HEK293 (cell line): ENCODE measurements at regions not wholly inside any gene's neighbourhood (a gene's known extent, or its start where the extent isn't known, plus 50 kb on each side); places are given as distances from the start of the nearest gene placed in this dataset.

Source experiments
- CTCF ChIA-PET: fragments of 350-600 bp; formaldehyde crosslinking; extraction: SDS; loops from one replicate; lab custom pipeline; 2021; ENCODE audit warnings: antibody characterized with exemption; lab: Yijun Ruan, JAX
- POLR2A ChIA-PET: fragments of 300-600 bp; formaldehyde crosslinking; extraction: SDS; loops from one replicate; lab custom pipeline; 2020; ENCODE audit warnings: antibody characterized with exemption, inconsistent platforms; lab: Yijun Ruan, JAX
- H3K27ac ChIP-seq: fragments of 200-500 bp; sonication (Bioruptor generic); 2 replicates; pipeline ENCODE4 v1.5.1; 2014; ENCODE audit warnings: low read depth, low read length, control low read depth, inconsistent platforms; ENCODE audit errors: extremely low read depth
- H3K36me3 ChIP-seq, 2 experiments: fragments of 200-500 bp in 1 of 2; sonication (Bioruptor generic) in 1 of 2; 1 replicate in 1 of 2; 2 replicates in 1 of 2; pipeline ENCODE4 v1.5.1; 2014 to 2017; ENCODE audit warnings: inconsistent platforms in 2 of 2, low read length in 2 of 2; ENCODE audit not compliant: control insufficient read depth in 2 of 2, insufficient read depth in 1 of 2
- H3K4me1 ChIP-seq: fragments of 200-500 bp; sonication (Bioruptor generic); 2 replicates; pipeline ENCODE4 v1.5.1; 2014; ENCODE audit warnings: mild to moderate bottlenecking, low read length, inconsistent platforms; ENCODE audit not compliant: control insufficient read depth, insufficient read depth
- H3K4me3 ChIP-seq: 2 replicates; pipeline ENCODE4 v1.5.1; 2011; ENCODE audit warnings: low read depth, mild to moderate bottlenecking, control low read depth, low read length, moderate library complexity
- H3K9me3 ChIP-seq: fragments of 200-500 bp; sonication (Bioruptor generic); 2 replicates; pipeline ENCODE4 v1.5.1; 2014; ENCODE audit warnings: low read depth, low read length, inconsistent platforms; ENCODE audit not compliant: control insufficient read depth, insufficient read depth
- GLI4 ChIP-seq: fragments of 450-650 bp; formaldehyde crosslinking; IDR thresholded peaks from 2 replicates; pipeline ENCODE4 v1.5.1; 2016; ENCODE audit warnings: missing biosample characterization, missing genetic modification characterization
- KLF10 ChIP-seq: fragments of 450-650 bp; IDR thresholded peaks from 2 replicates; pipeline ENCODE4 v1.5.1; 2018; ENCODE audit warnings: missing biosample characterization, mild to moderate bottlenecking, missing genetic modification characterization
- ZFP69B ChIP-seq: fragments of 450-650 bp; formaldehyde crosslinking; IDR thresholded peaks from 2 replicates; pipeline ENCODE4 v1.5.1; 2016; ENCODE audit warnings: missing biosample characterization, missing genetic modification characterization
- ZNF121 ChIP-seq: fragments of 450-650 bp; formaldehyde crosslinking; IDR thresholded peaks from 2 replicates; pipeline ENCODE4 v1.5.1; 2016; ENCODE audit warnings: missing biosample characterization, missing genetic modification characterization
- ZNF23 ChIP-seq: fragments of 450-650 bp; formaldehyde crosslinking; IDR thresholded peaks from 2 replicates; pipeline ENCODE4 v1.5.1; 2016; ENCODE audit warnings: missing biosample characterization, missing genetic modification characterization, borderline replicate concordance
- ZNF292 ChIP-seq: fragments of 450-650 bp; formaldehyde crosslinking; IDR thresholded peaks from 2 replicates; pipeline ENCODE4 v1.5.1; 2016; ENCODE audit warnings: low read depth, missing biosample characterization, missing genetic modification characterization, borderline replicate concordance
- ZNF335 ChIP-seq: fragments of 450-650 bp; formaldehyde crosslinking; conservative IDR thresholded peaks from 2 replicates; pipeline ENCODE4 v1.5.1; 2016; ENCODE audit warnings: missing biosample characterization, missing genetic modification characterization
- ZNF48 ChIP-seq: fragments of 450-650 bp; formaldehyde crosslinking; IDR thresholded peaks from 2 replicates; pipeline ENCODE4 v1.5.1; 2016; ENCODE audit warnings: missing biosample characterization, missing genetic modification characterization
- ZNF555 ChIP-seq: fragments of 450-650 bp; formaldehyde crosslinking; conservative IDR thresholded peaks from 2 replicates; pipeline ENCODE4 v1.5.1; 2017; ENCODE audit warnings: missing biosample characterization, mild to moderate bottlenecking, missing genetic modification characterization, inconsistent platforms
- ZNF776 ChIP-seq: fragments of 450-650 bp; formaldehyde crosslinking; IDR thresholded peaks from 2 replicates; pipeline ENCODE4 v1.5.0; 2017; ENCODE audit warnings: missing biosample characterization, missing genetic modification characterization, borderline replicate concordance
- ZNF791 ChIP-seq: fragments of 450-650 bp; formaldehyde crosslinking; IDR thresholded peaks from 2 replicates; pipeline ENCODE4 v1.5.1; 2016; ENCODE audit warnings: missing biosample characterization, missing genetic modification characterization
- ZSCAN16 ChIP-seq: fragments of 450-650 bp; formaldehyde crosslinking; IDR thresholded peaks from 2 replicates; pipeline ENCODE4 v1.5.1; 2016; ENCODE audit warnings: missing biosample characterization, missing genetic modification characterization
- TF ChIP-seq, protein P1 (sequence below): fragments of 450-650 bp; formaldehyde crosslinking; IDR thresholded peaks from 2 replicates; pipeline ENCODE4 v1.5.1; 2016; ENCODE audit warnings: missing biosample characterization, missing genetic modification characterization
- TF ChIP-seq, protein P2 (sequence below): fragments of 450-650 bp; formaldehyde crosslinking; IDR thresholded peaks from 2 replicates; pipeline ENCODE4 v1.5.1; 2016; ENCODE audit warnings: missing biosample characterization, missing genetic modification characterization
- TF ChIP-seq, protein P3 (sequence below): fragments of 450-650 bp; formaldehyde crosslinking; IDR thresholded peaks from 2 replicates; pipeline ENCODE4 v1.5.1; 2017; ENCODE audit warnings: missing biosample characterization, missing genetic modification characterization
- TF ChIP-seq, protein P4 (sequence below): fragments of 450-650 bp; formaldehyde crosslinking; IDR thresholded peaks from 2 replicates; pipeline ENCODE4 v1.5.1; 2016; ENCODE audit warnings: missing biosample characterization, missing genetic modification characterization, borderline replicate concordance
- TF ChIP-seq, protein P5 (sequence below): fragments of 450-650 bp; formaldehyde crosslinking; IDR thresholded peaks from 2 replicates; pipeline ENCODE4 v1.5.1; 2016; ENCODE audit warnings: missing biosample characterization, missing genetic modification characterization

DNA sequence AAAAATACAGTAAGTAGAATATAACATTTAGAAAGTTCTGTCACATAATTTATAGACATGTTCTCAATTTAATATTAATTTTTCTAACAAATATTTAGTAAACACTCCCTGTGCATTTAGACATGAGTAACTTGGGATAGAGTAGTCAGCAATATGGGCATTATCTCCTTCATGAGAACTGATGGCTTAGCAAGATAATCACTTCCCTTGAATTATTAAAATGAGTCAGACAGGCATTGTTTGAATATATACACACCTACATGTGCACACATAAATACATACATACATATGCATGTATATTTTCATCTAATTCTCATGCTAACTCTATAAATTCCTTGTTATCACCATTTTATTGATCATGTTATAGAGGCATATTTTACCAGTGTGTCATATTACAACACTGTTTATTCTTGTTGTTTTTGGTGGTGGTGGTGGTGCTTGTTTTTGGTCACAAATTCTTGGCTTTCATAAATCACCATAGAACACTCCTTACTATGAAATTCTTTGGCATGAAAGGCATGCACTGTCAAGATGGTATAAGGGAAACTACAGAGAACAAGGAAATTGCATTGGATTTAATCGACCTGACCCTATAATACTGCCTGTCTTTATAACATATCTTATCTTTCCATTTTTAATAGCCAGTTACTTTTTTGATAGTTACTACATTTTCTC, 434.5 kb upstream of the MANEA start:
- no peaks in the 10 kb centered on the region for H3K4me1 ChIP-seq
- H3K36me3 ChIP-seq, result no peaks in the 10 kb centered on the region
- H3K9me3 ChIP-seq, result no peaks in the 10 kb centered on the region
- CTCF ChIA-PET, result no interaction called here
- POLR2A ChIA-PET, result no interaction called here
- TF ChIP-seq, protein P1, sequence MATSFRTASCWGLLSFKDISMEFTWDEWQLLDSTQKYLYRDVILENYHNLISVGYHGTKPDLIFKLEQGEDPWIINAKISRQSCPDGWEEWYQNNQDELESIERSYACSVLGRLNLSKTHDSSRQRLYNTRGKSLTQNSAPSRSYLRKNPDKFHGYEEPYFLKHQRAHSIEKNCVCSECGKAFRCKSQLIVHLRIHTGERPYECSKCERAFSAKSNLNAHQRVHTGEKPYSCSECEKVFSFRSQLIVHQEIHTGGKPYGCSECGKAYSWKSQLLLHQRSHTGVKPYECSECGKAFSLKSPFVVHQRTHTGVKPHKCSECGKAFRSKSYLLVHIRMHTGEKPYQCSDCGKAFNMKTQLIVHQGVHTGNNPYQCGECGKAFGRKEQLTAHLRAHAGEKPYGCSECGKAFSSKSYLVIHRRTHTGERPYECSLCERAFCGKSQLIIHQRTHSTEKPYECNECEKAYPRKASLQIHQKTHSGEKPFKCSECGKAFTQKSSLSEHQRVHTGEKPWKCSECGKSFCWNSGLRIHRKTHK (tag by site-specific recombination), result no peak
- TF ChIP-seq ZFP69B (tag by site-specific recombination), result no peak
- no peak for TF ChIP-seq ZSCAN16 (tag by site-specific recombination)
- TF ChIP-seq, protein P2, sequence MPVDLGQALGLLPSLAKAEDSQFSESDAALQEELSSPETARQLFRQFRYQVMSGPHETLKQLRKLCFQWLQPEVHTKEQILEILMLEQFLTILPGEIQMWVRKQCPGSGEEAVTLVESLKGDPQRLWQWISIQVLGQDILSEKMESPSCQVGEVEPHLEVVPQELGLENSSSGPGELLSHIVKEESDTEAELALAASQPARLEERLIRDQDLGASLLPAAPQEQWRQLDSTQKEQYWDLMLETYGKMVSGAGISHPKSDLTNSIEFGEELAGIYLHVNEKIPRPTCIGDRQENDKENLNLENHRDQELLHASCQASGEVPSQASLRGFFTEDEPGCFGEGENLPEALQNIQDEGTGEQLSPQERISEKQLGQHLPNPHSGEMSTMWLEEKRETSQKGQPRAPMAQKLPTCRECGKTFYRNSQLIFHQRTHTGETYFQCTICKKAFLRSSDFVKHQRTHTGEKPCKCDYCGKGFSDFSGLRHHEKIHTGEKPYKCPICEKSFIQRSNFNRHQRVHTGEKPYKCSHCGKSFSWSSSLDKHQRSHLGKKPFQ (tag by site-specific recombination), result no peak
- no peak for TF ChIP-seq ZNF791 (tag by site-specific recombination)
- no peak for TF ChIP-seq ZNF335 (tag by site-specific recombination)
- no peak for TF ChIP-seq GLI4 (tag by site-specific recombination)
- TF ChIP-seq ZNF292, result no peak
- TF ChIP-seq, protein P3, sequence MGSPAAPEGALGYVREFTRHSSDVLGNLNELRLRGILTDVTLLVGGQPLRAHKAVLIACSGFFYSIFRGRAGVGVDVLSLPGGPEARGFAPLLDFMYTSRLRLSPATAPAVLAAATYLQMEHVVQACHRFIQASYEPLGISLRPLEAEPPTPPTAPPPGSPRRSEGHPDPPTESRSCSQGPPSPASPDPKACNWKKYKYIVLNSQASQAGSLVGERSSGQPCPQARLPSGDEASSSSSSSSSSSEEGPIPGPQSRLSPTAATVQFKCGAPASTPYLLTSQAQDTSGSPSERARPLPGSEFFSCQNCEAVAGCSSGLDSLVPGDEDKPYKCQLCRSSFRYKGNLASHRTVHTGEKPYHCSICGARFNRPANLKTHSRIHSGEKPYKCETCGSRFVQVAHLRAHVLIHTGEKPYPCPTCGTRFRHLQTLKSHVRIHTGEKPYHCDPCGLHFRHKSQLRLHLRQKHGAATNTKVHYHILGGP (tag by site-specific recombination), result no peak
- TF ChIP-seq, protein P4, sequence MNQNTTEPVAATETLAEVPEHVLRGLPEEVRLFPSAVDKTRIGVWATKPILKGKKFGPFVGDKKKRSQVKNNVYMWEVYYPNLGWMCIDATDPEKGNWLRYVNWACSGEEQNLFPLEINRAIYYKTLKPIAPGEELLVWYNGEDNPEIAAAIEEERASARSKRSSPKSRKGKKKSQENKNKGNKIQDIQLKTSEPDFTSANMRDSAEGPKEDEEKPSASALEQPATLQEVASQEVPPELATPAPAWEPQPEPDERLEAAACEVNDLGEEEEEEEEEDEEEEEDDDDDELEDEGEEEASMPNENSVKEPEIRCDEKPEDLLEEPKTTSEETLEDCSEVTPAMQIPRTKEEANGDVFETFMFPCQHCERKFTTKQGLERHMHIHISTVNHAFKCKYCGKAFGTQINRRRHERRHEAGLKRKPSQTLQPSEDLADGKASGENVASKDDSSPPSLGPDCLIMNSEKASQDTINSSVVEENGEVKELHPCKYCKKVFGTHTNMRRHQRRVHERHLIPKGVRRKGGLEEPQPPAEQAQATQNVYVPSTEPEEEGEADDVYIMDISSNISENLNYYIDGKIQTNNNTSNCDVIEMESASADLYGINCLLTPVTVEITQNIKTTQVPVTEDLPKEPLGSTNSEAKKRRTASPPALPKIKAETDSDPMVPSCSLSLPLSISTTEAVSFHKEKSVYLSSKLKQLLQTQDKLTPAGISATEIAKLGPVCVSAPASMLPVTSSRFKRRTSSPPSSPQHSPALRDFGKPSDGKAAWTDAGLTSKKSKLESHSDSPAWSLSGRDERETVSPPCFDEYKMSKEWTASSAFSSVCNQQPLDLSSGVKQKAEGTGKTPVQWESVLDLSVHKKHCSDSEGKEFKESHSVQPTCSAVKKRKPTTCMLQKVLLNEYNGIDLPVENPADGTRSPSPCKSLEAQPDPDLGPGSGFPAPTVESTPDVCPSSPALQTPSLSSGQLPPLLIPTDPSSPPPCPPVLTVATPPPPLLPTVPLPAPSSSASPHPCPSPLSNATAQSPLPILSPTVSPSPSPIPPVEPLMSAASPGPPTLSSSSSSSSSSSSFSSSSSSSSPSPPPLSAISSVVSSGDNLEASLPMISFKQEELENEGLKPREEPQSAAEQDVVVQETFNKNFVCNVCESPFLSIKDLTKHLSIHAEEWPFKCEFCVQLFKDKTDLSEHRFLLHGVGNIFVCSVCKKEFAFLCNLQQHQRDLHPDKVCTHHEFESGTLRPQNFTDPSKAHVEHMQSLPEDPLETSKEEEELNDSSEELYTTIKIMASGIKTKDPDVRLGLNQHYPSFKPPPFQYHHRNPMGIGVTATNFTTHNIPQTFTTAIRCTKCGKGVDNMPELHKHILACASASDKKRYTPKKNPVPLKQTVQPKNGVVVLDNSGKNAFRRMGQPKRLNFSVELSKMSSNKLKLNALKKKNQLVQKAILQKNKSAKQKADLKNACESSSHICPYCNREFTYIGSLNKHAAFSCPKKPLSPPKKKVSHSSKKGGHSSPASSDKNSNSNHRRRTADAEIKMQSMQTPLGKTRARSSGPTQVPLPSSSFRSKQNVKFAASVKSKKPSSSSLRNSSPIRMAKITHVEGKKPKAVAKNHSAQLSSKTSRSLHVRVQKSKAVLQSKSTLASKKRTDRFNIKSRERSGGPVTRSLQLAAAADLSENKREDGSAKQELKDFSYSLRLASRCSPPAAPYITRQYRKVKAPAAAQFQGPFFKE, result no peak
- TF ChIP-seq, protein P5, sequence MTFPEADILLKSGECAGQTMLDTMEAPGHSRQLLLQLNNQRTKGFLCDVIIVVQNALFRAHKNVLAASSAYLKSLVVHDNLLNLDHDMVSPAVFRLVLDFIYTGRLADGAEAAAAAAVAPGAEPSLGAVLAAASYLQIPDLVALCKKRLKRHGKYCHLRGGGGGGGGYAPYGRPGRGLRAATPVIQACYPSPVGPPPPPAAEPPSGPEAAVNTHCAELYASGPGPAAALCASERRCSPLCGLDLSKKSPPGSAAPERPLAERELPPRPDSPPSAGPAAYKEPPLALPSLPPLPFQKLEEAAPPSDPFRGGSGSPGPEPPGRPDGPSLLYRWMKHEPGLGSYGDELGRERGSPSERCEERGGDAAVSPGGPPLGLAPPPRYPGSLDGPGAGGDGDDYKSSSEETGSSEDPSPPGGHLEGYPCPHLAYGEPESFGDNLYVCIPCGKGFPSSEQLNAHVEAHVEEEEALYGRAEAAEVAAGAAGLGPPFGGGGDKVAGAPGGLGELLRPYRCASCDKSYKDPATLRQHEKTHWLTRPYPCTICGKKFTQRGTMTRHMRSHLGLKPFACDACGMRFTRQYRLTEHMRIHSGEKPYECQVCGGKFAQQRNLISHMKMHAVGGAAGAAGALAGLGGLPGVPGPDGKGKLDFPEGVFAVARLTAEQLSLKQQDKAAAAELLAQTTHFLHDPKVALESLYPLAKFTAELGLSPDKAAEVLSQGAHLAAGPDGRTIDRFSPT, result no peak
- no peak for TF ChIP-seq ZNF23 (tag by site-specific recombination)
- TF ChIP-seq ZNF121, result no peak
- TF ChIP-seq ZNF48 (tag by site-specific recombination), result no peak
- no peak for TF ChIP-seq ZNF776 (tag by site-specific recombination)
- TF ChIP-seq KLF10 (tag by site-specific recombination), result no peak
- no peak for TF ChIP-seq ZNF555 (tag by site-specific recombination)
- no peak overlapping the region for H3K27ac ChIP-seq
- no peak overlapping the region for H3K4me3 ChIP-seq
